Right ventricle myocardium superior (tissue), 1 donor: ENCODE measurements at regions not wholly inside any gene's neighbourhood (a gene's known extent, or its start where the extent isn't known, plus 50 kb on each side); places are given as distances from the start of the nearest gene placed in this dataset.

Experiments used
- ATAC-seq: fragments of 200-7000 bp; cut with Tn5 transposase; one replicate; pipeline ENCODE4 v1.9.1; 2020; ENCODE audit warnings: mild to moderate bottlenecking; ENCODE audit not compliant: poor library complexity
- DNase-seq: peaks from one replicate; pipeline ENCODE4 v3.0.0-alpha.2; 2020
- intact Hi-C: fragments of 100-400 bp; cut with DNase I; formaldehyde crosslinking; loops from one replicate; pipeline ENCODE4 v1.11.2; 2022
- donor health status: DM: no; HTN: yes; CAD: no; lungs with severe emphysema.

GRCh38 chr4:129581305-129581704 lies 485.4 kb downstream of the C4orf33 start:
- no peak for ATAC-seq
- no peak for DNase-seq
- intact Hi-C loops: no loop called here

- peak; percentile 95 for ATAC-seq
- peak; percentile 41 for DNase-seq
- intact Hi-C loops: no loop called here
Observed at GRCh38 chr4:129583868-129584267, 487.9 kb downstream of the C4orf33 start.

GRCh38 chr4:129598582-129598981 lies 502.6 kb downstream of the C4orf33 start:
- ATAC-seq (no peak), DNase-seq (no peak)
- intact Hi-C loops: no loop called here

DNA sequence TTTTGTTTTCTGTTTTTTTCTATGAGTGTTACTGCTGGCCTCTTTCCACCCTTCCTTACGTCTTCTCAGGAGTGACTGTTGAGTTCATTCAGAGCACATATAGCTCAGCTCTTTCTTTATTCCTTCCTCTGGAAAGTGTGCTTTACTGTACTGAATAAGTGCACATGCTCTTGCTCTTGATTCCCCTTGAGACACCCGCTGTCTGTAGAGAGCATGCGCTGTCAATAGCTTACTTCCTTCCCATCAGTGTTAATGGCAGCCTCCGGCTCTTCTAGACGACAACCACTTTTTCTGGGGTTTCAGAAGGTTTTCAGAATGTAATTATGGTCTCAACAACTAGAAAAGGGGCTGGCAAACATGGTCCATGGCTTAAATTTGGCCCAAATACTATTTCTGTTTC lies 504.9 kb downstream of the C4orf33 start:
- intact Hi-C loops: no loop called here
- DNase-seq (no peak), ATAC-seq (no peak)

DNA sequence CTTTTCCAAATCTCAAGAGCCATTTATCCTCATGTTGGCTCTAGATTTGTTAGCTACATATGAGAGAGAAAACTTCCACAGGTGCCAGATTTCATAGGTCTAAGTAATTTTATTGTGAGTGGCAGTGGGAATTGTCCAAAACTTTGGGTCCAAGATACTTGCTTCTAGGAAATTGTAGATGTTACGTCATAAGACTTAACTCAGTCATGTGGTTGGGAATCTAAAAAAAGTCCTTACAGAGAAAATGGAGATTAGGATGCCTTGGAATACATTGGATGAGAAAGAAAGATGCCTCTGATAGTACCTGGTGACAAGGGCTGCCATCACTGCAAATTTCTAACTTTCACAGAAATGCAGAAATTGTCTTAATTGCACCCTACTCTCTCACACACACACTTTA lies 506.5 kb downstream of the C4orf33 start:
- ATAC-seq (no peak), DNase-seq (no peak)
- intact Hi-C loops: no loop called here

DNA sequence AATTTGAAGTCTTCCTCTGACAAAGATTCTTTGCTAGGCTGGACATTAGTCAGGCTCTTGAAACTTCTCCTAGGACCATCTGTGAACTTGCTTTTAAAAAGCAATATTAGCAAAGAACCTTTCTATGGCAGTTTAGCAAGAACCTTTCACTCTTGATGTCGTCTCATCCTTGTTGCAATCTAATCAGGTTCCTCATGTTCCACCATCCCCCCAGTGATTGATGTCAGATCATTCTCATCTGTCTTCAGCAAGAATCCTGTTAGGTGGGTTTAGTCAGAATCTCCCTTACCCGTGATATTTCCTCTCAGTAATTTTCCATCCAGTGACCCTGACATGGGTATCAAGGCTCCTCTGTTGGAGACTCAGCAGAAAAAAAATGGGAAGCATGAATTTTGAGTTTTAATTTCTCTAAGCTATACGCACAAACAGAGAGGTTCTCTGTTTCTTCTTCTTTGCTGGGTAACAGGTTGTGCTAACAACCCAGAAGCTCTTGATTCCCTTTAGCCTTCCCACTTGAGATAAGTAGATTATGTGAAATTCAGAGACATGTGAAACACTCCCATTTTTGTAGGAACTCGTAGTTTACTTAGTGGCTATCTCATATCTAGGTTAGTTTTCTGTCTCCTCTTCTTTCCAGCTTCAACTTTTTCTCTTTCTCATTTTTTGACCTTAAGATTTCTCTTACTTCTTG lies 507.4 kb downstream of the C4orf33 start:
- no peak for DNase-seq
- ATAC-seq: no peak
- intact Hi-C loops: no loop called here

- ATAC-seq (no peak), DNase-seq (no peak)
- intact Hi-C loops: no loop called here
Observed at GRCh38 chr4:129604632-129605255, 508.8 kb downstream of the C4orf33 start.

DNA sequence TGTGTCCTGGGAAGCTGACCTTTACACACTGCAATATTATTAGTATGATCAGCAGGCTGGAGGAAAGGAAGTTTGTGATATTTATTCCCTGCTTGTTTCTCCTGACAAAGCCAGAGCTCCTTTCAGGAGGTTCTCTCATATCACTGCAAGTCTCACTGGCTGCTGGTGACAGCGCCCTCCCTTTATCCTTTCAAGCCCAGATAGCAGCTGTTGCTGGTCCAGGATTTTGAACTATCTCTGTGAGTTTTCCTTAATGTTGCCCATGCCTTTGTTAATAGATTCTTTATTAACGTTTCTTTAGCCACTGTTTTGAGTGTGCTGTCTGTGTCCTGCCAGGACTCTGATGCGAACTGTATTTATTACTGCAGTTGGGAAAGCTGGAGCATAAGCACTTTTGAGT lies 518.7 kb downstream of the C4orf33 start:
- intact Hi-C loops: no loop called here
- ATAC-seq (no peak), DNase-seq (peak; percentile 23)

- no peak for ATAC-seq
- intact Hi-C loops: no loop called here
- DNase-seq: no peak
Observed at GRCh38 chr4:129622566-129622965, 526.6 kb downstream of the C4orf33 start.

GRCh38 chr4:129623233-129623875 lies 527.4 kb downstream of the C4orf33 start:
- DNase-seq (no peak), ATAC-seq (no peak)
- intact Hi-C loops: no loop called here

DNA sequence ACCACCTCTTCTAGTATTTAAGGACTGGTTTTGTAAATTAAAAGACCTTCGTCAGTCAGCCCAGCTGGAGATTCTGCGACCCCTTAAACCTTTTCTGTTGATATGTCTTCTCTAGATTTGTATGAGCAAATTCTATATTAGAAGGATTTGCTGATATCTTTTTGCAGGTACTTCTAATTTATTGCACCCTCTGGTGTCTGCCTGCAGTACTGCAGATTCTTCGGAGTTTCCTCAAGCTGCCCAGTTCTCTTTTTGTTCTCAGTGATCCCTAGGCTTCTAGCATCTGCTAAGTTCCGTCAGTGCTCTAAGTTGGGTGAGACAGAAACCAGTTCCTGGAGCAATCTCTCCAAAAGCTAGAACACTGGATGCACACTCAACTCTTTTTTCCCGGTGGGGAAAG lies 545.2 kb downstream of the C4orf33 start:
- intact Hi-C loops: loop anchor here (5.0 kb wide), 1 partner anchor 279 kb away; no protein-coding TSS in a partner anchor
- ATAC-seq: no peak
- peak; percentile 36 for DNase-seq

GRCh38 chr4:129645461-129645860 lies 549.5 kb downstream of the C4orf33 start:
- intact Hi-C loops: no loop called here
- no peak for ATAC-seq
- DNase-seq: no peak

DNA sequence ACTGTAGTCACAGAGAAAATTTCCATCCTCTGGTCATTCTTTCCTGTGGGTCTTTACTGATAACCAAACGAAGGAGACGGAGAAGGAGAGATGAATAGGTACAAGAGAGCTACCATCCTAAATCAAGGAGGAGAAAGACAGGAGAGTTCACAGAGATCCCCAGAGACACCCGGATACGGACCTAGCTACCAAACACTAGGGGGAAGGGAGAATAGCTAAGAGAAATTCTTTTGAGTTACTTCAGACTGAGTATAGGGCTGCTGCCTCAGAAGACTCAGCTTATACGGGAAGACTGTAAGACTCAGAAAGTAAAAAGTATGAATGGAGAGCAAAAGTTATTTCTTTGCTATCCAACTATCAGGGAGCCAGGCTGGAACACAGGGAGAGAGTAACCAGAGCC lies 572.1 kb downstream of the C4orf33 start:
- DNase-seq (no peak), ATAC-seq (no peak)
- intact Hi-C loops: no loop called here

DNA sequence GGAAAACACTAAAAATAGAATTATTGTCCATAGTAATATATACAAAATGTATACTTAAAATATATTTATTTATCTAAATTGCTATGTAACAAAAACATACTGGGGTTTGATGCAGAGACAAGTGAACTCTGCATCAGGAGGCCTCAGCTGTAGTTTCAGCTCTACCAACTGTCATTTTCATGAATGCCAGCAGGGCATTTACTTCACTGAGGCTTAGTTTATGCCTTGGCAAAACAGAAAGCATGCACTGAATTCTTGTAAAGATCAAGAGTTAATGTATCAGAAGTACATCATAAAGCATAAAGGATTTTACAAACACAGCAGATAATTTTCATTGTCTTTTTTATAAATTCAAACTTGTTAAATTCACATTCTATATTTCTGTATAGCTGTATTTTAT lies 577.0 kb downstream of the C4orf33 start:
- intact Hi-C loops: no loop called here
- DNase-seq: no peak
- ATAC-seq: no peak

DNA sequence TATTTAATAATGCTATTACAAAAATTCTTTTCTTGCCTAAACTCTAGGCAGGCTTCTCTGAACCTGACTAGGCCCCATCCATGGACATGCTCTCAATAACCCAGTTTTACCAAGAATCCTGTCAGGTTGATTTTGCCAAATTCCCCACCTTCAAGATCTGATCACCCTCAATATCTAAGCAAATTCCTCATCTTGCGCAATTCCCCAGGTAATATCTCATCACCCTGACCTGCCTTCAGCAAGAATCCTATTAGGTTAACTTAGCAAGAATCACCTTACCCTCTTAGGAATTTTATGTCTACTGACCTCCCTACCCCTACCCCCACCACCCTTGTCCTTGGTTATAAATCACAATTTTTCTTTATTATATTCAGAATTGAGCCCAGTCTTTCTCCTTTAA lies 579.1 kb downstream of the C4orf33 start:
- intact Hi-C loops: no loop called here
- DNase-seq (no peak), ATAC-seq (no peak)

DNA sequence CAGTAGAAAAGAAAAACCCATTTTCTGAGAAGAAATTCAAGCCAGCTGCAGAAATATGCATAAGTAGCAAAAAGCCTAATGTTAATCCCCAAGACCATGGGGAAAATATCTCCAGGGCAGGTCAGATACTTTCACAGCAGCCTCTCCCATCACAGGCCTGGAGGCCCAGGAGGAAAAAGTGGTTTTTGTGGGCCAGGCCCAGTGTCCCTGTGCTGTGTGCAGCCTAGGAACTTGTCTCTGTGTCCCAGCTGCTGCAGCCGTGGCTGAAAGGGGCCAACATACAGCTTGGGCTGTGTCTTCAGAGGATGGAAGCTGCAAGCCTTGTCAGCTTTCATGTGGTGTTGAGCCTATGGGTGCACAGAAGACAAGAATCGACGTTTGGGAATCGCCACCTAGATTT lies 581.0 kb downstream of the C4orf33 start:
- ATAC-seq: no peak
- intact Hi-C loops: no loop called here
- no peak for DNase-seq

DNA sequence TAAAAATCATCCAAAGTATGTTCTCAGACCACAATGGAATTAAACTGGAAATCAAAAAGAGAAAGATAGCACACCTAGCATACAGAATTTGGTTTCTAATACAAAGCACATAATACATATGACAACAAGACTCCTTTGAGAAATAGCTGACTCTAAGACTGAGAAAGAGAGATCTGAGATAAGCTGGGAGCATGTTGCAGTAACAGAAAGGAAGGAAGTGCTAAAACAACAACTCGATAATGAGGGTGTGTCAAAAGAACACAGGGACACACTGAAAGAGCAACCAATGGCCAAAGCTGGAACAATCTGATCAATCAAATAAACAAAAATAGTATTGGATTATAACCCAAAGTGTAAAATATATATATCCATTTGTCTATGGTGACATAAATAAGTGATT lies 586.6 kb downstream of the C4orf33 start:
- ATAC-seq: no peak

DNA sequence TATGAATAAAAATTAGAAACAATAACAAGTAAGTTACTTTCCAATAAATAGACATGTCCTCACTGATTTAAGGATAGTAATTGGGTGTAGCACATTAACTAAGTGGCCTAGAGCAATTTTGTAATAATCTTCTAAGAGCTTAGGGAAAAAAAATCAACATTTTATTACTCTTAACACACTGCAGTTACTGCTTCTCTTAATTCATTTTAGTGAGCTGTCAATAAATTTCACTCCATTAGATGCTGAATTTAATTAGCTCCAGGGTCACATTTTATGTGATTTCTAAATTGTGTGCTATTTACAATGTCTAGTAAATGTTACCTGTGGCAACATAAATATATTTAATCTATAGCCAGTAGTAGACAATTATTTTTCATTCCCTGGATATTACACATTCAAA lies 612.0 kb downstream of the C4orf33 start:
- ATAC-seq (no peak), DNase-seq (no peak)
- intact Hi-C loops: no loop called here

More for the DNA sequence above, 586.6 kb downstream of the C4orf33 start:
- no peak for DNase-seq
- intact Hi-C loops: no loop called here

GRCh38 chr4:129708784-129709183 lies 612.8 kb downstream of the C4orf33 start:
- no peak for DNase-seq
- intact Hi-C loops: no loop called here
- no peak for ATAC-seq

- ATAC-seq (no peak), DNase-seq (no peak)
- intact Hi-C loops: no loop called here
Observed at GRCh38 chr4:129738175-129738574, 642.2 kb downstream of the C4orf33 start.
